GDM1 (cell line): ENCODE measurements at regions not wholly inside any gene's neighbourhood (a gene's known extent, or its start where the extent isn't known, plus 50 kb on each side); places are given as distances from the start of the nearest gene placed in this dataset.
A peak's percentile ranks its signal among the peaks of the same experiment; 100 is the strongest.

ENCODE experiments used
- DNase-seq: peaks from one replicate; lab custom pipeline; 2025; lab: John Stamatoyannopoulos, UW

- DNase-seq: no peak
Observed at GRCh38 chr4:123266221-123266620, 130.4 kb upstream of the SPRY1 start.

DNA sequence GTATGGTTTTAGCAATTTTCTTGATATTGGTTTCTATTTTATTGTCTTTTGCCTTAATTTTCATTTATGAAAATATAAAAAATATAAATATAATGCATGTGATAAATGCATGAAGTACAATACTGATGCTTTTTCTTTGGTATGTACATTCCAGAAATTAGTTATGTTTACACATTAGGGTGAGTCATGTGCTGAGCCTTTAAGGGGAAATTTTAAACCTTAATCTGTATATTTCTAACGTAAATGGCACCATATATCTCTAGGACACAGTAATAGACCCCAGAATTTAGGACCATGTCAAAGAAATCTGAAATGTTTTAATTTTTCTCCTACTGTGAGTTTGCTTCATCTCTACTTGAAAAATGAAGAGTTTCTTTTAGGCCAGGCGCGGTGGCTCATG lies 117.8 kb upstream of the SPRY1 start:
- DNase-seq: no peak

- DNase-seq: no peak
Observed at GRCh38 chr4:123283371-123283895, 113.2 kb upstream of the SPRY1 start.

- DNase-seq: peak; percentile 9
Observed at GRCh38 chr4:123284168-123284567, 112.4 kb upstream of the SPRY1 start.

DNA sequence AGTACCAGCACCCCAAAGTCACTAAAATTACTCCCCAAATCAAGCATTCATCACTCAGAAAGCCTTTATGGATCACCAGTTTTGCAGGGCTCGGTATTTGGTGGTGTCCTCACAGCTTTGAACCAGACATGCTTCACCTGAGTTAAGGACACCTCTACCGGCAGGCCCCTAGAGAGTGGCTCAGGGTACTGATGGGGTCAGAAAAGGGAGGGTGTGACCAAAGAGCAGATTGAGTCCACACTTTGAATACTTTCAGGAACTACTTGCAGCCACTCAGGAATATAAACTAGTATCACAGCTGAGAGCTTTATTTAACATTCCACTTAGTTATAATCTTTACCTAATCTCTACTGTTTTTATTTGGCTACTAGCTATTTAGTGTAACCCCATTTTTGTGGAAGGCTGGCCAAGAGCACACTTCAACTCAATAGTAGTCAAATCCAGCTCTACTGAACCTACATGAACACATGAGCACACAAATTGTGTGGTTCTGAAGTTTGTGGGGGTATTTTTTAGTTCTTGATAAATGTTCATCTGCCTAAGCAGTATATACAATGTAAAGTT lies 109.6 kb upstream of the SPRY1 start:
- no peak for DNase-seq

GRCh38 chr4:123288309-123289025 lies 108.1 kb upstream of the SPRY1 start:
- no peak for DNase-seq

GRCh38 chr4:123291329-123291728 lies 105.3 kb upstream of the SPRY1 start:
- no peak for DNase-seq

DNA sequence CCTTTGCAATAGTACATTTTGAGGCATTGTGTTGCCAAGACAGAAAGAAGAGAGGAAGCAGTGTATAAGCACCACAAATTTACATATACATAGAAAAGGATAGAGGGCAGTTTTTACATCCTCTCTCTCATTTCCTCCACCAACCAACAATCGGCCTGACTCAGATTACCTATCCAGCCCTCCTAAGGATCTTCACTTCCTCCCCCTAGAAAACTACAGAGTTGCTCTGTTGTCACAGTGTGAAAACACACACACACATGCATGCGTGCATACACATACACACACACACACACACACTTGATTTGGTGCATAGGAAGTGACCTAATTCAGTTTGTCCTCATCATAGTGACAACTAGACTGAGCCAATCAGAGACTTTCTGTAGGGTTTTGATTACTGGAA lies 98.8 kb upstream of the SPRY1 start:
- no peak for DNase-seq

DNA sequence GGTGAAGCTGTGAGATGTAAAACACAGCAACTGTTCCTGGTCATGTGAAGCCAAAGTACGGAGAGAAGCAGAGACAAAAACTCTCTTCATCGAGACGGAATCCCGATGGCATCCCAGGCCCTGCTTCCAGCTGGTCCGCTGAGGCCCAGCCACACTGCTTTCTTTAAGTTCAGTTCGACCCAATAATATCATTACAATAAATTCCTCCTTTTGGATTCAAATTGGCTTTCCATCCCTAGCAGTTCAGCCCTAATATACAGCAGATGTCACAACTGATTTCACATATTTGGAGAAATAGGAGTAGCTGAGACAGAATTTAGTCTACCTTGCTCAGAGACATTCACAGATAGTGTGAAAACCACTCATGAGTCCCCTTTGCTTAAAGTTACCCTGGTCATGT lies 98.3 kb upstream of the SPRY1 start:
- DNase-seq: no peak

GRCh38 chr4:123298801-123299200 lies 97.8 kb upstream of the SPRY1 start:
- no peak for DNase-seq

- DNase-seq: no peak
Observed at GRCh38 chr4:123299212-123299691, 97.3 kb upstream of the SPRY1 start.

GRCh38 chr4:123300222-123301039 lies 96.2 kb upstream of the SPRY1 start:
- no peak for DNase-seq

DNA sequence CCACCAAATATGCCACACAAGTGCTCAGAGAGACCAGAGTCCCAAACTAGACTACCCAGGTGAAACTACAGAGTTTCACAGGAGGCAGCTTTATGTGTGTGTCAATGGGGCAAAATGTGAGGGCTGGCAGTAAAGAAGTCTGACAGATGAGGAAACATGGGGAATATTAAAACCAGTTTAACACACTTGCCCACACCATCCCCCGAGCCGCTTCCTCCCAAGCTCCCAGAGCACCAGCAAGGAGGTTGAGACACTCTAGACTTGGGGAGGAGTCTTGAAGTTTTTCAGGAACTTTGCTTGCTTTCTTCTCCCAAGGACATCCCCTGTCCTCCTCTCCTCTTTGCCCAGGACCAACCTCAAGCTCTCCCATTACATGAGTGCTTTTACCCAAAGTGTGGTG lies 94.7 kb upstream of the SPRY1 start:
- DNase-seq: no peak

DNA sequence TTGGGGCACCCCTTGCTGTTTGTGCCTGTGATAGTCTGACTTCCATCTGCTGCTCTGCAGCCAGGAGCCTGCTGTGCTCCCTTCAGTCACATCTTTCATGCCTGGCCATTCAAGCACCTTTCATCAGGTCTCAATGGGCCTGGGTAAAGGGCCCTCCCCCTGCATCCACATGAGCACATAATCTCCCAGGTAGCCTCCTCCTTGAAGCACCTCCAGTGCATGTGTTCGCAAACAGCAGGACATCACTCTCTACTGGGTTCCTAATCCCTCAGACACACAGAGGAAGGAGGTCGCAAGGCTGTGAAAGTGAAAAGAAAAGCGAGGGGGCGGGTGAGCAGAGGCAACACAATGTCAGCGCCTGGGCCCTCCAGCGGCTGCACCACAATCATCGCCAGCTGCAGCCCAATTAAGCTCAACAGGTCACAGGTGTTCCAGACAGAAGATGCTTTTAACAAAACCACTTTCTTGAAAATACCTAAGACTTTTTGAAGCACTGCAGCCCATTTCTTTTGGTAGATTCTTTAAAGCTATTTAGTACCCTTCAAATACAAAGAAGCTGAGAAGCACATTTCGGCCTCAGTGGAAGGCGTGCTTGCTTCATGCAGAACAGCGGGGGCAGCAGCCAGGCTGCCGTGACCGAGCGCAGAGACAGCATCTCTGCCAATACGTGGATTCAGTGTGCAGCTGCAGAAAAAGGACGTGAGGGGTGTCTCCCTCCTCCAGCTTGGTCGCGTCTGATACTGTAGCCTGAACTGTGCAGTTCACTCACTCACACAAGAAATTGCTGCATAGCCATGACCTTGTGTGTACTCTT lies 92.2 kb upstream of the SPRY1 start:
- no peak for DNase-seq

DNA sequence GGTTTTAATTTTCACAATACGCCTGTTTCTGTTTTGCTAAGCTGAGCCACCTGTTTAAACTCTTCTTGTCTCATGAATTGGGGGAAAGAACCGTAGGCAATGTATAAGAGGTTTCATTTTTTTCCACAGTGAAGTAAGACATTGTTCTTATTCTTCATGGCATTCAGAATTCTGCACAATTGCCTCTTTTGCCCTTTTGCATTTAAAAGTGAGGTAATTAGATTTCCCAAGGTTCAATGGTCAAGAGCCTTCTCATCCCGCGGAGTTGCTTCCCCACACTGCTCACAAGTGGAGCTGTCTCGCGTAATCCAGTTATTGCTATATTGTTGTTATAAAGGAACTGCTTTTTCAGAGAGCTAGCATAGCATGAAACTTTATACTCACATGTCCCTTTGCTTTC lies 90.9 kb upstream of the SPRY1 start:
- DNase-seq: no peak

DNA sequence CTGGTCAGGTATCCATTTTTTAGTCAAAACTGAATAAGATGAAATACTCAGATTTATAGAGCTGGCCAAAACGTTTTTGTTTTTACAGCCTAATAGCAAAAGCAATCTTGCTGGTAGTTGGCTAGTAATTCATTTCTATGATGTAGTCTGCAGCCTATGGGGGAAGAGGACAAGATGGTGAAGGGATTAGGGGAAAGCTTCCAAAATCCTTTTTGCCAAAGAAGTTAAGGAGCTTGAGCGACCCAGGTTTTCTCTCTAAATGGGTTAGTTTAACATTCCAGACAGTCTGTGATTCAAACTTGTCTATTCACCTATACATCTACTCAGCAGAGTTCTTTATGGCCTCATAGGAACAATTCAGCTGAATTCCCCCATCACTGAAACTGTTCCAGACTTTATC lies 89.8 kb upstream of the SPRY1 start:
- DNase-seq: no peak

DNA sequence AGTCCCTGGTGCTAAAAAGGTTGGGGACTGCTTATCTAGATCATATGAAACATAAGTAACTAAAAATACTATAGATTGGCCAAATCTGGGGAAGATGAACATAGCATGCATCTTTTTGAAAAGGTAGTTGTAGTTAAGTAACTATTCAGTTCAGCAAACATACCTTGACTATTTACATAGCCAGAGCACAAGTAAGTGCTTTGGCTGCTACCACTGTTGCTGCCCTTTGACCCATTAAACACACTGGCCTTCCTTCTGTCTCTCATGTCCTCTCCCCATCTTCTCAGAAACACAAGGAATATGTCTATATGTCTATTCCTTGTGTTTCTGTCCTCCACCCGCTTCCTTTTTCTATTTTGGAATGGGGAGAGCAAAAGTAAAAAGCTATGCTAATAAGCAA lies 87.9 kb upstream of the SPRY1 start:
- no peak for DNase-seq

DNA sequence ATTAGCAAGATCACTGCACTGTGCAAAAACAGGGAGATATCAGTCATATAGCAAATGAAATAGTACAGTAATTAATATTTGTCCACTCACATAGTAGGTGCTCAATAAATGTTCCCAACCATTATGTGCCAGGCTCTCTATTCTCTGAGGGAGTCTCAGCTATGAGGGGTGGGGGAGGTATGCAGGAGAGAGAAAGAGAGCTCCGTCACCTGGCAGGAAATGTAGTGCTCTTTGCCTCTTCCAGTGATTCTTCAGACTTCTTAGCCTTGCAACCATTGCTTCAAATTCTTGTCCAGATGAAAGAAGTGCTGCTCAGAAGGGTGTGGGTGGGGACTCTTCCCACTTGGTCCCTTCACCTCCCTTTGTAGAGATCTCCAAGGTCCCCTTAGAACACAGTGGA lies 84.5 kb upstream of the SPRY1 start:
- DNase-seq: no peak

DNA sequence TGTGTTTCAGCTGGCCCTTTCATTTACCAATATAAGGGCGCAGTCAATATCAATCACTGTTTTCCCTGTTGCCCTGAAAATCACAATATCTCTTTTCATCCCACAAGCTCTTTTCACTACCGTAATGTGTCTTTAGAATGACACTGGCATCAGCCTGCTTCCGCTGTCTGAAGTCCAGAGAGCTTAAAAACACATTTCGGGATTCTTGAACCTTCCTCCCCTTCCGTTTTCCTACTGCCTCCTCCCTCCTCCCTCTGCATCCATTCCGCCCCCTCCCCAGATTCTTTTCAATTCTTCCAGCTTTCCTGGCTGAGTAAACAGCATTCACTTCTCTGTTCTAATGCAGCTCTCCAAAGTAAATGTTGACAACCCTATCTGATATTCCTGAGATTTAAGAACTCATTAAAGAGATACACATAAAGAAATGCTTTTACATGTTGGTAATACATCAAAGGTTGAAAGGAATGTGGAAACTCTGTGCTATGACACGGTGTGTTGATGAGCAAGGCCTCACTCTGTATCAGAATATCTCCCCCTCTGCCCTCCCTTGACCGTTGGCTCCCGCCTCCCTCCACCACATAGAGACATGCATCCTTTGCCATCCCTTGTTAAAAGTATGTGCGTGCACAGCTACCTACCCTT lies 83.5 kb upstream of the SPRY1 start:
- no peak for DNase-seq

DNA sequence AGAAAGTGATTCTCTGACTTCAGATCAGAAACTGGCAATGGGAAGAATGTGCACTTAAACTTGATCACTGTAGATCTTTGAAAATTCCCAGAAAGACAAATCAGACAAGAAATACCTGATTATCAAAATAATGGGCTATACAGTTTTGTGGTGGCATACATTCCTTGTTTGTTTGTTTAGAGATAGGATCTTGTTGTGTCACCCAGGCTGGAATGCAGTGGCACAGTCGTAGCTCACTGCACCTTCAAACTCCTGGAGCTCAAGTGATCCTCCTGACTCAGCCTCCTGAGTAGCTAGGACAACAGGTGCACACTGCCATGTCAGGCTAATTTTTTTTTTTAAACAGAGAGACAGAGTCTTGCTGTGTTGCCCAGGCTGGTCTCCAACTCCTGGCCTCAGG lies 81.0 kb upstream of the SPRY1 start:
- DNase-seq: no peak

DNA sequence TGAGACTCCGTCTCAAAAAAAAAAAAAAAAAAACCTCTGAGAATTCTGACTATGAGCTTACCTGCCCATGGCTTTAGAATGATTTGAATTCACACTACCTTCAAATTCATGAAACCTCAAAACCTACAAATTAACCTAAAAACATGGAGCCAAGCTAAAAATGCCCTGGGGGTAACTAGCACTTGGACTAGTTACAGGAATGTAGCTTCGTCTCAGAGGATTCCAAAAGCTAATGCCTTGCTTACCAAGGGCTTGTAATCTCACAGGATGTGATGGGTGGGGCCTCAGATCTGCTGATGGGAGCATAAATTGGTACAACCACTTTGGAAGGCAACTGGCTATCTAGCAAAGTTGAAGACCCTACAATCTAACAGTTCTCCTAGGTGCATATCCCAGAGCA lies 79.4 kb upstream of the SPRY1 start:
- no peak for DNase-seq

GRCh38 chr4:123319639-123320038 lies 77.0 kb upstream of the SPRY1 start:
- DNase-seq: no peak
